Left cardiac atrium (tissue), 4 donors: ENCODE measurements at regions not wholly inside any gene's neighbourhood (a gene's known extent, or its start where the extent isn't known, plus 50 kb on each side); places are given as distances from the start of the nearest gene placed in this dataset.

ENCODE experiments used
- ATAC-seq, 2 donors: fragments of 200-7000 bp; cut with Tn5 transposase; one replicate each; pipeline ENCODE4 v1.9.1; 2020; ENCODE audit warnings: mild to moderate bottlenecking in 2 of 2, moderate library complexity in 2 of 2
- DNase-seq: peaks from one replicate; pipeline ENCODE4 v3.0.0-alpha.2; 2020
- intact Hi-C, 2 donors: fragments of 100-400 bp; cut with DNase I; formaldehyde crosslinking; loops; one replicate each; pipeline versions ENCODE4 v1.14.1 to v1.15.1; 2022 to 2023
- donor health status: DM: no; HTN: yes; CAD: no.
- donor health status: DM: no; HTN: yes; CAD: no; lungs with severe emphysema.
- donor health status: DM: yes; HTN: yes; CAD: no.
- donor health status: Dilated cardiomyopathy.

GRCh38 chr10:4353059-4353655 lies 472.9 kb upstream of the AKR1E2 start:
- intact Hi-C loops, result no loop called here
- DNase-seq (no peak), ATAC-seq (peak in 1 of 2 donors; percentile 58)

- intact Hi-C loops, result no loop called here
- DNase-seq (peak; percentile 28), ATAC-seq (peak; percentile 74 to 76)
These were observed 473.5 kb upstream of the AKR1E2 start for GRCh38 chr10:4352414-4352961.

GRCh38 chr10:4351723-4352413 lies 474.1 kb upstream of the AKR1E2 start:
- ATAC-seq, result peak in 1 of 2 donors; percentile 46
- intact Hi-C loops, result no loop called here

GRCh38 chr10:4347397-4347796 lies 478.6 kb upstream of the AKR1E2 start:
- intact Hi-C loops, result no loop called here
- DNase-seq (no peak), ATAC-seq (no peak)

More at GRCh38 chr10:4351723-4352413, 474.1 kb upstream of the AKR1E2 start:
- no peak for DNase-seq

DNA sequence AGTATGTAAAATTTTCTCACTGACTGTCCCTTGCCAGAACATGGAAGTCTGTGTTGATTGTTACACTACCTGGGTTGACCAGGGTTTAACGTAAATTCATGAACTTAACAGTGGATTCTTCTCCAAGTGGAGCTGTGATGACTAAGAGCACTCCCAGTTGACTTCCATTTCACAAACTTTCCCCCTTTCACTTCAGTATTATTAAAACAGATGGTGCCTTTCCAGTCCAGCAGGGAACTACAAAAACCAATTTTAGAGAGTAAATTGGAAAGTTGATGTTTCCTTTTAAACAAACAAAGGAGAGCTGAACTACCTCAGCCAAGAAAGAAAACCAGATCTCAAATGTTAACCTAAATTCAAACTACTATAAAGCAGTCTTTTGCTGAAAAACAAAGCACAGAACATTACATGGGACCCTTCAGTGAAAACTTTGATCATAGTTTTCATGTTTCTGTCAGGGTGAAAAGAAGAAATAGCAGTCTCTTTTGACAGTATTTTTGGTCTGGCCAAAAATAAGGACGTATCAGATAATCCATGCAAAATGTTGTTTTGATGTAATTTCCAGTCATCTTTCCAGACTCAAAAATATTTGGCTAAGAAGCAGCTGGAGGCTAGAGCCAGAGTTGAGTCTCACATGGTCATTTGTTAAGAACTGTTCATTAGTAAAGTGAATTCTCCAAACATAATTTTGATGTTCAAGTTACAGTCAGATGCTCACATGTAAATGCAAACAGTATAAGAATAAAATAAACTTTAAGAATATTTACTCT lies 479.9 kb upstream of the AKR1E2 start:
- intact Hi-C loops, result no loop called here
- peak in 1 of 2 donors; percentile 43 for ATAC-seq
- no peak for DNase-seq

DNA sequence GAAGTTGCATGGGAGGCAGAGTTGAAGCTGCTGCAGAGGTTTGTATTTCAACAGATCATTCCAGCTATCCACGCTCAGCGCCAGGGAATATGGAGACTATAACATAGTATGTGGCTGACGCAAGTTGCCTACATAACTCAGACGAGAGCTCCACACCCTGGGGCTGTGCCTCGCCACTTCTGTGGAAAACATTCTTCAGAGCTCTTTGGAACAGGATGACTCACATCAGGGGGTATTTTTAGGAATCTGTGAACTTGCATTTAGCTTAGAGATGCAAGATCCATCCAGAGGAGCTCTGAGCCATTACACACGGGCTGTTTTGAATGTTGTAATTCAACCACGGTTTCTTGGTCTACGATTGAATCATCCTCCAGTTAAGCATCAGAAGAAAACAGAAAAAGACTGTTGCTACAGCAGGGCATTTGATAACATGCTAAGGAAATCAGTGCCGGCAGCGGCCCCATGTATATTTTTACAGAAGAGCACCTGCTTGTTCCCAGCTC lies 481.5 kb upstream of the AKR1E2 start:
- DNase-seq, result peak; percentile 75
- intact Hi-C loops, result no loop called here
- peak; percentile 92 to 96 for ATAC-seq

- DNase-seq (no peak), ATAC-seq (no peak)
- intact Hi-C loops, result no loop called here
These were observed 482.1 kb upstream of the AKR1E2 start for GRCh38 chr10:4343873-4344272.

DNA sequence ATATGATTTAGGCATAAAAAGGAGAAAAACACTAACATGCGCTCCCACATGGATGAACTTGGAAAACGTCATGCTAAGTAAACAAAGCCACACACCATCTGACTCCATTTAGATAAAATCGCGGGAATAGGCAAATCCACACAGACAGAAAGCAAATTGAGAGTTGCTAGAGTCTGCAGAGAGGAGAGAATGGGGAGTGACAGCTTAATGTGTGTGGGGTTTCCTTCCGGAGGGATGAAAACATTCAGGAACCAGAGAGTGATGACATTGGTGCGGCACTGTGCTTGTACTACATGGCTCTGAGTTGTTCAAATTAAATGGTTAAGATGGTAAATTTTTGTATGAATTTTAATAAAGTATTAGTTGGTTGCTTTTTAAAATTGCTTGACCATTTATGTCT lies 482.9 kb upstream of the AKR1E2 start:
- no peak for ATAC-seq
- DNase-seq, result no peak
- intact Hi-C loops, result no loop called here

DNA sequence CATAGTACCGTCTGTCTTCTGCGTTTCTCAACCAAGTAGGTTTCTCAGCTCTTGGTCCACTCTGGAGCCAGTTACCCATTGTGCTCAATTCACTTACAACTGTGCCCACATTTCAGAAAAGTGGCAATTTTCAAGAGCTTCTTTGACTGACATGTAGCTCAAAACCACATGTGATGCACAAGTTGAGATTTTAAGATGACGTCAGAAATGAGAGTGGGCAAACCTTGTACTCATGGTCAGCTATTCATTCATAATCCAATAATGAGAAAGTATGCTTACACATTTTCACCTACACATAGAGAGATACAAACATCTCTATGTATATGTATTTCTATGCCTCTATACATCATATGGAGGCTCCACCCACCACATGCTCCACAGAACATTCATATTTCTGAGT lies 487.2 kb upstream of the AKR1E2 start:
- no peak for DNase-seq
- intact Hi-C loops, result no loop called here
- no peak for ATAC-seq

- intact Hi-C loops, result no loop called here
- DNase-seq (no peak), ATAC-seq (no peak)
These were observed 488.4 kb upstream of the AKR1E2 start for GRCh38 chr10:4337563-4337962.

DNA sequence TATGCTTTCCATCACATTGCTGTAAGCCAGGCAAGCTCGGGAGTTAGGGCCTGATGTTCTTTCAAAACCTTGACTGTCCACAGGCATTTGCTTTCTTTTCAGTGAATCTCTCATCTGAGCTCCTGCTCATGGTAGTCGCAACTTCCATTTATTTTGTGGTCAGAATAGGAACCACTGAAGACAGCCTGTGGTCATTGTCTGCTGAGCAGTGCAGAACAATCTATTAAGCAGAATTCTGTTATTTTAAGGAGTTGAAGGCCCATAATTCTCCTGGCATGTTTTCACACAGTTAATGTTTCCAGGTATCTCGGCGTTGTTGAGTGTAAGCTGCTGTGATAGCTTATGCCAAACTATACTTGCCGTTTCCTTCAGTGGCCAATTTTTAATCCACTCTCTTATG lies 491.1 kb upstream of the AKR1E2 start:
- ATAC-seq (no peak), DNase-seq (no peak)
- intact Hi-C loops, result no loop called here

GRCh38 chr10:4334015-4334414 lies 492.0 kb upstream of the AKR1E2 start:
- DNase-seq (no peak), ATAC-seq (no peak)
- intact Hi-C loops, result no loop called here

DNA sequence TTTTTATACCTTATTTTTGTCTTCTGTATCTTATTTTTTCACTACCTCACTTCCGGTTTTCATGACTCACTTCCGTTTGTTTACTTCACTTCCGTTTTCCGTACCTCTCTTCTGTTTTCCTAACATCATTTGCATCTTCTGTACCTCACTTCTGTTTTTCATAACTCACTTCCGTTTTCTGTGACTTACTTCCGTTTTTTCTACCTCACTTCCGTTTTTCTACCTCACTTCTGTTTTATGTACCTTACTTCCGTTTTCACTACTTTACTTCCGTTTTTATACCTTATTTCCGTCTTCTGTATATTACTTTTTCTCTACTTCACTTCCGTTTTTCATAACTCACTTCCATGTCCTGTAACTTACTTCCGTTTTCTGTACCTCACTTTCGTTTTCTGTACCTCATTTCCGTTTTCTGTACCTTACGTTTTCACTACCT lies 492.5 kb upstream of the AKR1E2 start:
- ATAC-seq, result no peak
- DNase-seq, result no peak
- intact Hi-C loops, result no loop called here

- ATAC-seq (no peak), DNase-seq (no peak)
- intact Hi-C loops, result no loop called here
These were observed 493.1 kb upstream of the AKR1E2 start for GRCh38 chr10:4332764-4333458.

GRCh38 chr10:4331150-4331549 lies 494.9 kb upstream of the AKR1E2 start:
- DNase-seq (no peak), ATAC-seq (no peak)
- intact Hi-C loops, result no loop called here

- no peak for DNase-seq
- intact Hi-C loops, result no loop called here
- no peak for ATAC-seq
These were observed 495.4 kb upstream of the AKR1E2 start for GRCh38 chr10:4330636-4331035.

- DNase-seq (no peak), ATAC-seq (no peak)
- intact Hi-C loops, result no loop called here
These were observed 496.8 kb upstream of the AKR1E2 start for GRCh38 chr10:4329225-4329624.

GRCh38 chr10:4326647-4327046 lies 499.4 kb upstream of the AKR1E2 start:
- ATAC-seq, result no peak
- intact Hi-C loops, result no loop called here
- DNase-seq, result no peak

- DNase-seq, result no peak
- no peak for ATAC-seq
- intact Hi-C loops, result no loop called here
These were observed 506.1 kb upstream of the AKR1E2 start for GRCh38 chr10:4319870-4320367.
